Right lobe of liver (tissue), 6 donors: ENCODE measurements at regions not wholly inside any gene's neighbourhood (a gene's known extent, or its start where the extent isn't known, plus 50 kb on each side); places are given as distances from the start of the nearest gene placed in this dataset.
"Not testable (repeated sequence)": the region's sequence is repeated elsewhere in the genome, so short reads cannot be mapped to it uniquely, and the experiment has no call there.

Experiments
- ATAC-seq, 4 donors: fragments of 200-7000 bp; cut with Tn5 transposase; one replicate each; pipeline ENCODE4 v1.9.1; 2020; ENCODE audit warnings: mild to moderate bottlenecking in 4 of 4, moderate library complexity in 4 of 4
- DNase-seq, 3 donors: peaks; one replicate each; pipeline ENCODE4 v3.0.0-alpha.2; 2020
- H3K27ac ChIP-seq, 3 donors: fragments of 200-600 bp; one replicate each; pipeline ENCODE4 v1.8.0; 2022
- H3K27me3 ChIP-seq, 2 donors: fragments of 200-600 bp; one replicate each; pipeline ENCODE4 v1.8.0; 2022
- H3K36me3 ChIP-seq, 4 donors: fragments of 200-600 bp; sonication (generic) in 1 of 4; one replicate each; pipeline versions ENCODE4 v1.5.1 to v1.8.0; 2017 to 2022; ENCODE audit warnings: control low read depth in 1 of 4
- H3K4me1 ChIP-seq, 4 donors: fragments of 200-600 bp; sonication (generic) in 1 of 4; one replicate each; pipeline versions ENCODE4 v1.5.1 to v1.8.0; 2017 to 2022; ENCODE audit warnings: control low read depth in 1 of 4
- H3K4me3 ChIP-seq, 3 donors: fragments of 200-600 bp; one replicate each; pipeline ENCODE4 v1.8.0; 2022
- H3K9me3 ChIP-seq, 4 donors: fragments of 200-600 bp; sonication (generic) in 1 of 4; one replicate each; pipeline versions ENCODE4 v1.5.1 to v1.8.0; 2017 to 2022; ENCODE audit warnings: control low read depth in 1 of 4
- POLR2A ChIP-seq: fragments of 450-650 bp; IDR thresholded peaks from one replicate; pipeline ENCODE4 v1.6.1; 2017; ENCODE audit warnings: antibody characterized with exemption, mild to moderate bottlenecking
- WGBS: methylation state at CpG from one replicate; pipeline ENCODE4 v1.1.6; 2018; ENCODE audit warnings: low coverage, low lambda C conversion rate; ENCODE audit not compliant: insufficient coverage; ENCODE audit errors: missing lambda C conversion rate; 5-methylcytosine and 5-hydroxymethylcytosine counted together
- intact Hi-C, 2 donors: fragments of 100-400 bp; cut with DNase I; formaldehyde crosslinking; loops; one replicate each; pipeline versions ENCODE4 v1.11.2 to v1.14.1; 2022
- TF ChIP-seq, protein P1 (sequence below), 4 donors: fragments of 200-600 bp in 3 of 4; fragments of 450-650 bp in 1 of 4; IDR thresholded peaks; one replicate each; pipeline versions ENCODE4 v1.5.1 to v1.8.0; 2016 to 2022; ENCODE audit warnings: antibody characterized with exemption in 4 of 4, mild to moderate bottlenecking in 2 of 4
- donor health status: DM: no; HTN: yes; CAD: no.
- donor health status: DM: no; HTN: no; CAD: no.
- donor health status: DM: no; HTN: no; CAD: no.
- donor health status: DM: no; HTN: yes; CAD: no.
- donor health status: DM: no; HTN: yes; CAD: no.

DNA sequence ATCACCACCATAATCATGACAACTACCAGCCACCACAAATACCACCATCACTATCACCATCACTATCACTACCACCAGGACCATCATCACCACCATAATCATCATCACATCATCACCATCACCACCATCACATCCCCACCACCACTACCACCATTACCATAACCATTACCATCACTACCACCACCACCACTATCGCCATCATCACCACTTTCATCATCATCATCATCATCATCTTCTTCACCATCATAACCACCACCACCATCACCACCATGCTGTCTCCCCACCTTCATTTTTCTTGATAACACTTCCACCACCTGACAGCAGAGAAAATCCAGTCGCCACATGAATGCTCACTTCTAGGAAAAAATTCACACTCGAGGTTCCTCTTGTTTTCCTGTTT lies 253.6 kb downstream of the ANKRD60 start:
- Histone ChIP-seq H3K4me1 (no peaks in the 10 kb centered on the region), H3K27me3 (no peaks in the 10 kb centered on the region), H3K27ac (no peak overlapping the region), H3K9me3 (no peaks in the 10 kb centered on the region), H3K4me3 (no peak overlapping the region), H3K36me3 (no peaks in the 10 kb centered on the region)
- no peak for DNase-seq
- no peak for TF ChIP-seq POLR2A
- TF ChIP-seq, protein P1, sequence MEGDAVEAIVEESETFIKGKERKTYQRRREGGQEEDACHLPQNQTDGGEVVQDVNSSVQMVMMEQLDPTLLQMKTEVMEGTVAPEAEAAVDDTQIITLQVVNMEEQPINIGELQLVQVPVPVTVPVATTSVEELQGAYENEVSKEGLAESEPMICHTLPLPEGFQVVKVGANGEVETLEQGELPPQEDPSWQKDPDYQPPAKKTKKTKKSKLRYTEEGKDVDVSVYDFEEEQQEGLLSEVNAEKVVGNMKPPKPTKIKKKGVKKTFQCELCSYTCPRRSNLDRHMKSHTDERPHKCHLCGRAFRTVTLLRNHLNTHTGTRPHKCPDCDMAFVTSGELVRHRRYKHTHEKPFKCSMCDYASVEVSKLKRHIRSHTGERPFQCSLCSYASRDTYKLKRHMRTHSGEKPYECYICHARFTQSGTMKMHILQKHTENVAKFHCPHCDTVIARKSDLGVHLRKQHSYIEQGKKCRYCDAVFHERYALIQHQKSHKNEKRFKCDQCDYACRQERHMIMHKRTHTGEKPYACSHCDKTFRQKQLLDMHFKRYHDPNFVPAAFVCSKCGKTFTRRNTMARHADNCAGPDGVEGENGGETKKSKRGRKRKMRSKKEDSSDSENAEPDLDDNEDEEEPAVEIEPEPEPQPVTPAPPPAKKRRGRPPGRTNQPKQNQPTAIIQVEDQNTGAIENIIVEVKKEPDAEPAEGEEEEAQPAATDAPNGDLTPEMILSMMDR (IDR thresholded peaks at IDR 0.05), result no peak
- ATAC-seq, result no peak
- intact Hi-C loops, result no loop called here
- 83% methylated on average over 3 of the region's 3 CpGs for WGBS

DNA sequence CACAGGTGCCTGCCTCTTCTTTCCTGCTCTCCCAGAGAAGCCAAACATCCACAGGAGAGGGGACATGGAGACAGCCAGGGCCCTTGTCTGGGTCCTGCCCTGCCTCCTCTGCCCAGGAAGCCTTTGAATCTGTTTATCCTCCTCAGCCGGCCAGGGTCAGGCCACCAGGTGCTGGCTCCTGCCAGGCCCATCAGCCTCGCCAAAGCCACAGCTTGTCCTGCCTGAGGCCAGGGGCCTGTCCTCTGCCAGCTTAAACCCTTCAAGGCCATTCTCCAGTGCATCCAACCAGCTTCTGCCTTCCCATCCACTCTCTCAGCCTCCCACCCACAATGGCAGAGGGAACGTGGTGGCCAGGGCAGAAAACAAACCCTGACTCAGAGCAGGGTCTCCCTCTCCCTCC lies 254.6 kb downstream of the ANKRD60 start:
- TF ChIP-seq, protein P1 (IDR thresholded peaks at IDR 0.05), result no peak
- TF ChIP-seq POLR2A, result no peak
- DNase-seq (no peak), ATAC-seq (no peak)
- Histone ChIP-seq H3K9me3 (no peaks in the 10 kb centered on the region), H3K27ac (no peak overlapping the region), H3K4me1 (no peaks in the 10 kb centered on the region), H3K27me3 (no peaks in the 10 kb centered on the region), H3K36me3 (no peaks in the 10 kb centered on the region), H3K4me3 (no peak overlapping the region)
- intact Hi-C loops, result no loop called here
- WGBS, result 44% methylated on average over 2 of the region's 3 CpGs

DNA sequence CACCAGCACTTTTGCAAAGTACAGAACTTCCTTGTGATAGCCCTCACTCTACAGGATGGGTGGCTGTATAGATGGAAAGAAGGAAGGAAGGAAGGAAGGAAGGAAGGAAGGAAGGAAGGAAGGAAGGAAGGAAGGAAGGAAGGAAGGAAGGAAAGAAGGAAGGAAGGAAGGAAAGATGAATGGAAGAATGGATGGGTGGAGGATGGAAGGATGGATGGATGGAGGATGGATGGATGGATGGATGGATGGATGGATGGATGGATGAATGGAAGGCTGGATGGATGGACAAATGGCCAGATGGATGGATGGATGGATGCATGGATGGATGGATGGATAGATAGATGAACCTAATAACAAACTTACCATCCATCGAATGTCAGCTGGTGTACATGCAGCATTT lies 256.9 kb downstream of the ANKRD60 start:
- 63% methylated on average over 1 of the region's 1 CpG for WGBS
- DNase-seq, H3K4me1 ChIP-seq, H3K9me3 ChIP-seq, H3K36me3 ChIP-seq, H3K4me3 ChIP-seq, ATAC-seq, intact Hi-C loops, H3K27ac ChIP-seq, H3K27me3 ChIP-seq: not testable (repeated sequence)

DNA sequence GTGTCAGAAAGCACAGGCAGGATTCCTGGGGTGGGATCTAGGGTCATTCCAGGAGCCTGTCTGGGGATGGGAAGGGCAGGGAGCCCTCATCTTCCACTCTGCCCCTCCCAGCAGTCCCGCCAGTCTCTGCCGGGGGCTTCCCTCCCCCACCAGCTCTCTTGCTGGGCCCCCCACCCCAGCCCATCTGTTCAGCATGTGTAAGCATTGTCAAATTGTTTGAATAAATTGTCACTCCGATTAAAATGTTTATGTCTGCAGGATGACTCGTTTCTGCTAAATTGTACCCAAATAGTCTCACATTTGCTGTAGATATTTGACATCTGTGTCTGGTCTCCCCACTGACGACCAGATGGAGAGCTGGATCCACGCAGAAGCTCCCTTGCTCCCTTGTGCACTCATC lies 257.6 kb downstream of the ANKRD60 start:
- H3K27me3 ChIP-seq, result no peaks in the 10 kb centered on the region
- no peaks in the 10 kb centered on the region for H3K36me3 ChIP-seq
- H3K4me1 ChIP-seq, result no peaks in the 10 kb centered on the region
- no peak overlapping the region for H3K4me3 ChIP-seq
- intact Hi-C loops, result no loop called here
- no peaks in the 10 kb centered on the region for H3K9me3 ChIP-seq
- H3K27ac ChIP-seq, result no peak overlapping the region
- 51% methylated on average over 6 of the region's 6 CpGs for WGBS
- DNase-seq (no peak), ATAC-seq (no peak)
- no peak for TF ChIP-seq POLR2A
- TF ChIP-seq, protein P1 (IDR thresholded peaks at IDR 0.05), result no peak

- 45% methylated on average over 5 of the region's 5 CpGs for WGBS
Observed at GRCh38 chr20:57970116-57970515, 258.3 kb downstream of the ANKRD60 start.

More at GRCh38 chr20:57970116-57970515, 258.3 kb downstream of the ANKRD60 start:
- TF ChIP-seq, protein P1 (IDR thresholded peaks at IDR 0.05), result no peak
- TF ChIP-seq POLR2A, result no peak
- ATAC-seq (no peak), DNase-seq (no peak)
- Histone ChIP-seq H3K4me1 (no peaks in the 10 kb centered on the region), H3K27ac (no peak overlapping the region), H3K36me3 (no peaks in the 10 kb centered on the region), H3K27me3 (no peaks in the 10 kb centered on the region), H3K4me3 (no peak overlapping the region), H3K9me3 (no peaks in the 10 kb centered on the region)
- intact Hi-C loops, result no loop called here
